Heart right ventricle (tissue), 16 donors: ENCODE measurements at regions not wholly inside any gene's neighbourhood (a gene's known extent, or its start where the extent isn't known, plus 50 kb on each side); places are given as distances from the start of the nearest gene placed in this dataset.

ENCODE experiments used
- ATAC-seq, 8 donors: fragments of 200-7000 bp; cut with Tn5 transposase; one replicate each; pipeline ENCODE4 v1.9.1; 2020; ENCODE audit warnings: mild to moderate bottlenecking in 8 of 8, moderate library complexity in 8 of 8, moderate number of reproducible peaks in 1 of 8
- DNase-seq, 2 donors: peaks; one replicate each; pipeline ENCODE4 v3.0.0-alpha.2; 2020
- H3K27ac ChIP-seq, 10 donors: fragments of 200-600 bp; sonication (generic) in 2 of 10; one replicate each; pipeline versions ENCODE4 v1.5.0 to v1.8.0; 2020 to 2022; ENCODE audit warnings: mild to moderate bottlenecking in 3 of 10
- H3K27me3 ChIP-seq, 7 donors: fragments of 200-600 bp; one replicate each; pipeline ENCODE4 v1.8.0; 2021 to 2022; ENCODE audit warnings: mild to moderate bottlenecking in 2 of 7
- H3K36me3 ChIP-seq, 9 donors: fragments of 200-600 bp; sonication (generic) in 1 of 9; one replicate each; pipeline versions ENCODE4 v1.5.0 to v1.8.0; 2020 to 2022; ENCODE audit warnings: mild to moderate bottlenecking in 2 of 9
- H3K4me1 ChIP-seq, 9 donors: fragments of 200-600 bp; sonication (generic) in 1 of 9; one replicate each; pipeline versions ENCODE4 v1.5.0 to v1.8.0; 2020 to 2022; ENCODE audit warnings: mild to moderate bottlenecking in 4 of 9
- H3K4me3 ChIP-seq, 10 donors: fragments of 200-600 bp; sonication (generic) in 2 of 10; one replicate each; pipeline versions ENCODE4 v1.5.0 to v1.8.0; 2020 to 2022; ENCODE audit warnings: mild to moderate bottlenecking in 7 of 10, moderate library complexity in 2 of 10
- H3K9me3 ChIP-seq, 11 donors: fragments of 200-600 bp in 10 of 11; sonication (generic) in 2 of 11; one replicate each; pipeline versions ENCODE4 v1.5.0 to v1.8.0; 2013 to 2022; ENCODE audit warnings: mild to moderate bottlenecking in 2 of 11, control low read depth in 1 of 11, moderate library complexity in 1 of 11
- WGBS, 2 donors: extraction: QIAGEN DNeasy Blood & Tissue Kit; methylation state at CpG; one replicate each; pipeline ENCODE4 v1.1.7; 2013; ENCODE audit warnings: inconsistent platforms in 1 of 2; 5-methylcytosine and 5-hydroxymethylcytosine counted together
- intact Hi-C, 10 donors: fragments of 100-400 bp; cut with DNase I; formaldehyde crosslinking; loops; one replicate each; pipeline versions ENCODE4 v1.11.1 to v1.14.2; 2022
- TF ChIP-seq, protein P1 (sequence below), 9 donors: fragments of 200-600 bp; sonication (generic) in 2 of 9; IDR thresholded peaks; one replicate each; pipeline versions ENCODE4 v1.5.0 to v1.8.0; 2021 to 2022; ENCODE audit warnings: antibody characterized with exemption in 9 of 9, mild to moderate bottlenecking in 5 of 9, moderate library complexity in 1 of 9
- donor health status: Arrhythmogenic right ventricular cardiomyopathy.
- donor health status: ischemic (EF 13 %, LVEDD 7.1; RV severe dilation, severe dysfunction).
- donor health status: healthy with polysubstance abuse.
- donor health status: DM: no; HTN: yes; CAD: no.
- donor health status: DM: no; HTN: no; CAD: no.
- donor health status: ischemic (EF 25% LVEDD 6.9; RV normal size, moderate dysfunction).
- donor health status: ischemic (EF 25% LVEDD 5.7; RV mildly dilated, moderate dysfunction).
- donor health status: healthy.
- donor health status: DM: yes; HTN: yes; CAD: no.
- donor health status: Ischemic cardiomyopathy.
- donor health status: ischemic (EF 35%, LVEDD 5.7; RV mildly dilated, moderate dysfunction).
- donor health status: nonischemic (EF 11% LVEDD 7.7; RV severe dilation, severe dysfunction).
- donor health status: DM: yes; HTN: yes; CAD: no.
- donor health status: PGD.
- donor health status: ischemic (EF 29% LVEDD 5.4; RV normal size, mild dysfunction).
- donor health status: nonischemic (EF 23%, LVEDD 6.1; RV moderate dilation, normal function).

DNA sequence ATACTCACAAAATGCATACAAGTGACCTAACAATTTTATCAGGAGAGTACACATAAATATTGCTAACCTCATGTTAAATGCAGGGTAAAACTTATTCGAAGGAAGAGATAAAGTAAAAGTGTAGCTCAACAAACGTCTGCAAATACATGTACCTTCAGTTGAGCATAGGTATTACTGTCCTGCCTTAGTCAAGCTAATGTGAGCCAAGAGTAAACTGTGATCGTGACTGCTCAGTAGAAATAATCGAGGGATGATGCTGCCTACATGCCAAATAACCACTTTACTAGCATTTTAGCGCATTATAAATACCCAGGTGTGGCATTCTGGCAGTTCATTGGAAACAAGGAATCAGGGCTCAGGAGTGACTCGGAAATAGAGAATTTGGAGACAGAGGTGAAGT, 779.5 kb downstream of the SOCS6 start:
- Histone ChIP-seq H3K4me3 (no peak overlapping the region), H3K4me1 (no peaks in the 10 kb centered on the region), H3K27me3 (no peaks in the 10 kb centered on the region), H3K27ac (no peak overlapping the region), H3K9me3 (peaks cover 0 to 5% (median 0%) of the 10 kb centered on the region in 11 donors), H3K36me3 (no peaks in the 10 kb centered on the region)
- ATAC-seq (no peak), DNase-seq (no peak)
- intact Hi-C loops, result no loop called here
- 62 to 73% methylated on average over 6 of the region's 6 CpGs for WGBS, 2 donors
- TF ChIP-seq, protein P1, sequence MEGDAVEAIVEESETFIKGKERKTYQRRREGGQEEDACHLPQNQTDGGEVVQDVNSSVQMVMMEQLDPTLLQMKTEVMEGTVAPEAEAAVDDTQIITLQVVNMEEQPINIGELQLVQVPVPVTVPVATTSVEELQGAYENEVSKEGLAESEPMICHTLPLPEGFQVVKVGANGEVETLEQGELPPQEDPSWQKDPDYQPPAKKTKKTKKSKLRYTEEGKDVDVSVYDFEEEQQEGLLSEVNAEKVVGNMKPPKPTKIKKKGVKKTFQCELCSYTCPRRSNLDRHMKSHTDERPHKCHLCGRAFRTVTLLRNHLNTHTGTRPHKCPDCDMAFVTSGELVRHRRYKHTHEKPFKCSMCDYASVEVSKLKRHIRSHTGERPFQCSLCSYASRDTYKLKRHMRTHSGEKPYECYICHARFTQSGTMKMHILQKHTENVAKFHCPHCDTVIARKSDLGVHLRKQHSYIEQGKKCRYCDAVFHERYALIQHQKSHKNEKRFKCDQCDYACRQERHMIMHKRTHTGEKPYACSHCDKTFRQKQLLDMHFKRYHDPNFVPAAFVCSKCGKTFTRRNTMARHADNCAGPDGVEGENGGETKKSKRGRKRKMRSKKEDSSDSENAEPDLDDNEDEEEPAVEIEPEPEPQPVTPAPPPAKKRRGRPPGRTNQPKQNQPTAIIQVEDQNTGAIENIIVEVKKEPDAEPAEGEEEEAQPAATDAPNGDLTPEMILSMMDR (IDR thresholded peaks at IDR 0.05), result no peak

- intact Hi-C loops, result loop anchor here in 1 of 10 donors (10.0 kb wide), 1 partner anchor 65 kb away; no protein-coding TSS in a partner anchor
- TF ChIP-seq, protein P1 (IDR thresholded peaks at IDR 0.05), result no peak
- Histone ChIP-seq H3K4me3 (no peak overlapping the region), H3K9me3 (no peaks in the 10 kb centered on the region), H3K36me3 (no peaks in the 10 kb centered on the region), H3K27ac (no peak overlapping the region), H3K27me3 (no peaks in the 10 kb centered on the region), H3K4me1 (no peaks in the 10 kb centered on the region)
- ATAC-seq, result no peak
- no peak for DNase-seq
- WGBS, 2 donors, result 82 to 89% methylated on average over 1 of the region's 1 CpG
These were observed 761.0 kb downstream of the SOCS6 start for GRCh38 chr18:71049893-71050292.

GRCh38 chr18:71047882-71048281, 759.0 kb downstream of the SOCS6 start:
- ATAC-seq (no peak), DNase-seq (no peak)
- 44 to 65% methylated on average over 4 of the region's 4 CpGs for WGBS, 2 donors
- Histone ChIP-seq H3K4me3 (no peak overlapping the region), H3K27me3 (no peaks in the 10 kb centered on the region), H3K9me3 (no peaks in the 10 kb centered on the region), H3K27ac (no peak overlapping the region), H3K36me3 (no peaks in the 10 kb centered on the region), H3K4me1 (no peaks in the 10 kb centered on the region)
- TF ChIP-seq, protein P1 (IDR thresholded peaks at IDR 0.05), result no peak
- intact Hi-C loops, result no loop called here

- WGBS, 2 donors, result 0% methylated on average over 1 of the region's 1 CpG
- Histone ChIP-seq H3K27me3 (no peaks in the 10 kb centered on the region), H3K36me3 (no peaks in the 10 kb centered on the region), H3K27ac (no peak overlapping the region), H3K9me3 (no peaks in the 10 kb centered on the region), H3K4me1 (no peaks in the 10 kb centered on the region), H3K4me3 (no peak overlapping the region)
- TF ChIP-seq, protein P1 (IDR thresholded peaks at IDR 0.05), result no peak
- intact Hi-C loops, result no loop called here
- DNase-seq, result no peak
- ATAC-seq, result no peak
These were observed 756.7 kb downstream of the SOCS6 start for GRCh38 chr18:71045331-71046065.
